DND-41 (cell line): ENCODE measurements at regions not wholly inside any gene's neighbourhood (a gene's known extent, or its start where the extent isn't known, plus 50 kb on each side); places are given as distances from the start of the nearest gene placed in this dataset.

Source experiments
- ATAC-seq: fragments of 200-7000 bp; cut with Tn5 transposase; 3 replicates; pipeline ENCODE4 v1.9.1; 2021; ENCODE audit warnings: low read depth; ENCODE audit not compliant: insufficient read depth
- DNase-seq: peaks from one replicate; pipeline ENCODE4 v3.0.0-alpha.2; 2020
- H2AFZ ChIP-seq: 2 replicates; pipeline ENCODE4 v1.6.0; 2012; ENCODE audit warnings: low read depth, low read length
- H3K27ac ChIP-seq: 2 replicates; pipeline ENCODE4 v1.5.1; 2012; ENCODE audit warnings: low read length, inconsistent platforms
- H3K27me3 ChIP-seq: fragments of 200-600 bp; sonication (generic); 2 replicates; pipeline ENCODE4 v1.6.0; 2012; ENCODE audit warnings: low read length, mild to moderate bottlenecking, inconsistent platforms; ENCODE audit not compliant: insufficient read depth, poor library complexity
- H3K36me3 ChIP-seq: 2 replicates; pipeline ENCODE4 v1.5.1; 2012; ENCODE audit warnings: low read length, inconsistent platforms; ENCODE audit not compliant: insufficient read depth
- H3K4me1 ChIP-seq: 2 replicates; pipeline ENCODE4 v1.5.1; 2012; ENCODE audit warnings: mild to moderate bottlenecking, low read length; ENCODE audit not compliant: insufficient read depth
- H3K4me2 ChIP-seq: 2 replicates; pipeline ENCODE4 v1.6.0; 2012; ENCODE audit warnings: mild to moderate bottlenecking, moderate library complexity, low read length, inconsistent platforms; ENCODE audit not compliant: insufficient read depth
- H3K4me3 ChIP-seq, 2 experiments: fragments of 200-600 bp in 1 of 2; shearing (Covaris generic) in 1 of 2; 2 replicates each; pipeline ENCODE4 v1.5.1; 2012 to 2016; ENCODE audit warnings: inconsistent platforms in 2 of 2, low read length in 2 of 2, mild to moderate bottlenecking in 2 of 2, low read depth in 1 of 2, moderate library complexity in 1 of 2
- H3K79me2 ChIP-seq: 2 replicates; pipeline ENCODE4 v1.6.0; 2012; ENCODE audit warnings: low read length, inconsistent platforms; ENCODE audit not compliant: insufficient read depth
- H3K9ac ChIP-seq: 2 replicates; pipeline ENCODE4 v1.6.0; 2012; ENCODE audit warnings: low read depth, mild to moderate bottlenecking, inconsistent platforms, low read length, moderate library complexity
- H3K9me3 ChIP-seq: 2 replicates; pipeline ENCODE4 v1.5.1; 2012; ENCODE audit warnings: low read length, moderate library complexity, mild to moderate bottlenecking, inconsistent platforms; ENCODE audit not compliant: insufficient read depth, severe bottlenecking
- H4K20me1 ChIP-seq: 2 replicates; pipeline ENCODE4 v1.6.0; 2012; ENCODE audit warnings: low read length; ENCODE audit not compliant: insufficient read depth
- EZH2 ChIP-seq: IDR thresholded peaks from 3 replicates; pipeline ENCODE4 v1.6.1; 2012; ENCODE audit warnings: borderline replicate concordance, low read depth, mild to moderate bottlenecking, moderate library complexity, low read length, inconsistent platforms; ENCODE audit not compliant: severe bottlenecking
- TF ChIP-seq, protein P1 (sequence below): IDR thresholded peaks from 2 replicates; pipeline ENCODE4 v1.5.1; 2012; ENCODE audit warnings: borderline replicate concordance, low read length, moderate library complexity, mild to moderate bottlenecking; ENCODE audit not compliant: poor library complexity, severe bottlenecking; ENCODE audit errors: extremely low read depth

GRCh38 chr13:33547035-33547434, 261.5 kb upstream of the STARD13 start:
- no peak overlapping the region for H2AFZ ChIP-seq
- ATAC-seq: no peak
- no peaks in the 10 kb centered on the region for H4K20me1 ChIP-seq
- H3K9ac ChIP-seq: no peak overlapping the region
- H3K27me3 ChIP-seq: no peaks in the 10 kb centered on the region
- H3K9me3 ChIP-seq: no peaks in the 10 kb centered on the region
- no peak for TF ChIP-seq EZH2
- TF ChIP-seq, protein P1, sequence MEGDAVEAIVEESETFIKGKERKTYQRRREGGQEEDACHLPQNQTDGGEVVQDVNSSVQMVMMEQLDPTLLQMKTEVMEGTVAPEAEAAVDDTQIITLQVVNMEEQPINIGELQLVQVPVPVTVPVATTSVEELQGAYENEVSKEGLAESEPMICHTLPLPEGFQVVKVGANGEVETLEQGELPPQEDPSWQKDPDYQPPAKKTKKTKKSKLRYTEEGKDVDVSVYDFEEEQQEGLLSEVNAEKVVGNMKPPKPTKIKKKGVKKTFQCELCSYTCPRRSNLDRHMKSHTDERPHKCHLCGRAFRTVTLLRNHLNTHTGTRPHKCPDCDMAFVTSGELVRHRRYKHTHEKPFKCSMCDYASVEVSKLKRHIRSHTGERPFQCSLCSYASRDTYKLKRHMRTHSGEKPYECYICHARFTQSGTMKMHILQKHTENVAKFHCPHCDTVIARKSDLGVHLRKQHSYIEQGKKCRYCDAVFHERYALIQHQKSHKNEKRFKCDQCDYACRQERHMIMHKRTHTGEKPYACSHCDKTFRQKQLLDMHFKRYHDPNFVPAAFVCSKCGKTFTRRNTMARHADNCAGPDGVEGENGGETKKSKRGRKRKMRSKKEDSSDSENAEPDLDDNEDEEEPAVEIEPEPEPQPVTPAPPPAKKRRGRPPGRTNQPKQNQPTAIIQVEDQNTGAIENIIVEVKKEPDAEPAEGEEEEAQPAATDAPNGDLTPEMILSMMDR: no peak
- no peak overlapping the region for H3K27ac ChIP-seq
- no peak overlapping the region for H3K4me3 ChIP-seq
- peaks cover 15% of the 10 kb centered on the region for H3K4me1 ChIP-seq
- DNase-seq: no peak
- no peaks in the 10 kb centered on the region for H3K79me2 ChIP-seq
- no peak overlapping the region for H3K4me2 ChIP-seq
- no peaks in the 10 kb centered on the region for H3K36me3 ChIP-seq

DNA sequence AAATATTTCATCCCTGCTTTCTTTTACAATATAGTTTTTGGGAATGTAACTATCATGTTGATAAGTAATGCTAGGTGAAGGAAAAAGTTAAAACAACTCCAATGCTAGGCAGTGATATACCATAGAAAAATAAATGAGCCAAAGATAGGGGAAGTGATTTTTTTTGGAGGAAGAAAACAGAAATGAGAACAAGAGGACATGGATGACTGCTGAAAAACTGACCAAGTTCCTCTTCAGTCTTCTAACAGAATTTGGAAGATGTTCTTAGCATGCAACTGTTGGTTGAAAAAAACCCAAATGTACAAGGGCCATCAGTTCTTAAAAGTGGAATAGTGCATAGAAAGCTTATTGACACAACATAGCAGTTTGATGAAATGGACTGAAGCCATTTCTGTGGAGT, 262.5 kb upstream of the STARD13 start:
- H3K27ac ChIP-seq: no peak overlapping the region

DNA sequence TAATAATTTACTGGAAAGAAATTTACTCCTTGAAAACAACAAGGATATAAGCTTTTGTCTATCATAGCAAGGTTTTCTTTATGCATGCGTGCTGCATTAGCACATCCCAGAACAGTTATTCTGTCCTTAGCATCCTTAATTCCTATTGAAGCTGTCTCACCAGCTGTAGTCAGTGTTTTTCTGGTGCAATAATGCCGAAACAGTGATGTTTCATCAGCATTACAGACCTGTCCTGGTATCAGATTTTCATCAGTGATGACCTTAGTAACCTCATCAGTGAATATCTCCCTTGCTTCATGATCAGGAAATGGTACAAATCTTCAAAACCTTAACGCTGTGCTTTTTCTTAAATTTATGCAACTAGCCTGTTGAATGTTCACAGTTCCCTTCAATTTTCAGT, 264.7 kb upstream of the STARD13 start:
- no peak overlapping the region for H3K4me3 ChIP-seq
- no peaks in the 10 kb centered on the region for H3K79me2 ChIP-seq
- no peak for TF ChIP-seq EZH2
- TF ChIP-seq, protein P1: no peak
- no peaks in the 10 kb centered on the region for H3K4me1 ChIP-seq
- H3K27me3 ChIP-seq: no peaks in the 10 kb centered on the region
- no peak overlapping the region for H3K4me2 ChIP-seq
- H3K36me3 ChIP-seq: no peaks in the 10 kb centered on the region
- no peak overlapping the region for H3K9ac ChIP-seq
- no peaks in the 10 kb centered on the region for H3K9me3 ChIP-seq
- H3K27ac ChIP-seq: no peak overlapping the region
- ATAC-seq: no peak
- no peak for DNase-seq
- H2AFZ ChIP-seq: no peak overlapping the region
- H4K20me1 ChIP-seq: no peaks in the 10 kb centered on the region

More for the DNA sequence above, 262.5 kb upstream of the STARD13 start:
- Histone ChIP-seq H3K9me3 (no peaks in the 10 kb centered on the region), H3K4me2 (no peak overlapping the region), H4K20me1 (no peaks in the 10 kb centered on the region), H2AFZ (no peak overlapping the region), H3K27me3 (no peaks in the 10 kb centered on the region), H3K36me3 (no peaks in the 10 kb centered on the region), H3K9ac (no peak overlapping the region), H3K4me3 (no peak overlapping the region), H3K79me2 (no peaks in the 10 kb centered on the region), H3K4me1 (peaks cover 12% of the 10 kb centered on the region)
- ATAC-seq: no peak
- no peak for DNase-seq
- TF ChIP-seq EZH2: no peak
- TF ChIP-seq, protein P1: no peak

DNA sequence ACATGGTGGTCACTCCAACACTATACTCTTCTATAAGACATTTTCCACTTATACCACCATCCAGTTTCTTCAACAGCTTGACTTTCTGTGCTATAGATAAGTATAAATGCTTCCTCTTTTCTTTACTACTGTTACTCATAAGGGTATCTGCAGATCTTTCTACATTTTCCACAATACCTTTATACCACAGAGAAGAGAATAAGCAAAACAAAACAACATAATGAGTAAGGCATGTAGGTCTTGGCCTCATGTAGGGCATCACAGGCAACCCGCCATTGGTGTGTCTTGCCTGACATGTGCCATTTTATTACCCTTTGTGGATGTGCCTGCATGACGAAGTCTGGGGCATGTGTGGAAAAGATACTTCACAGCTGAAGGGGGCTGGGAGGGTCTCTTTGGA, 265.3 kb upstream of the STARD13 start:
- Histone ChIP-seq H2AFZ (no peak overlapping the region), H3K4me1 (no peaks in the 10 kb centered on the region), H3K4me3 (no peak overlapping the region), H3K79me2 (no peaks in the 10 kb centered on the region), H3K27me3 (no peaks in the 10 kb centered on the region), H3K9ac (no peak overlapping the region), H4K20me1 (no peaks in the 10 kb centered on the region), H3K4me2 (no peak overlapping the region), H3K36me3 (no peaks in the 10 kb centered on the region), H3K9me3 (no peaks in the 10 kb centered on the region), H3K27ac (no peak overlapping the region)
- DNase-seq: no peak
- ATAC-seq: no peak
- TF ChIP-seq, protein P1: no peak
- no peak for TF ChIP-seq EZH2
